ENCODE measurements at regions not wholly inside any gene's neighbourhood (a gene's known extent, or its start where the extent isn't known, plus 50 kb on each side); places are given as distances from the start of the nearest gene placed in this dataset.

DNA sequence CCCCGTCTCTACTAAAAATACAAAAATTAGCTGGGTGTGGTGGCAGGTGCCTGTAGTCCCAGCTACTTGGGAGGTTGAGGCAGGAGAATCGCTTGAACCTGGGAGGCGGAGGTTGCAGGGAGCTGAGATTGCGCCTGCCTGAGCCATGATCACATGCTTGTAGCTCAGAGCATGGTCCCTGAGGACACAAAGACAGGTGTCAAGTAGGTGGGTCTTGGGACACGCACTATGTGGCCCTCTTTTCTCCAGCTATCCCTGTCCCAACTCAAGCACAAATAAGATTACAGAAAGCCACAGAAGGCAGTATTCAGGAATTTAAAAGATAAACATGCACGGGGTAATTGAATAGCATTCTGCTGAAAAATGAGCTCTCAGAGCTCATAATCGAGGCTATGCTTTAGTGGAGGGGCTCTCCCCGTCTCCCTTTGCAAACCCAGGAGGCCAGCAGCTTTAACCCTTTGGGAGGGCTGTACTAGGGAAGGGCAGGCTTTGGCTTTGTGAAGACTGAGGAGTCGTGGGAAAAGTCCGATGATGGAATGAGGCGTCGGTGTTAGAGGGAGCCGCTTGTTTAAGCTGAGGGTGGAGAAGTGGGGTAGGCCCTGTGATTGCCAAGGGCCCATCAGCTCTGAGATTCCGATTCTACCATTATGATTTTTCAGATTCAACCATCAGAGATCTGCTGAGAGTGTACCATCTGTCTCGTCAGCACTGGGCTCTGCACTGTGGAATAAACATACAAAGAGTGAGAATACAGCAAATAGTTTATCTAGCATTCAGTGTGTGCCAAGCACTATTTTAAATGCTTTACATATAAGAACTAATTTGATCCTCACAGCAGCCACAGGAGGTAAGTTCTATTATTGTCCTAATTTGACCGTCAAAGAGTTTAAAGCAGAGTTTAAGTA lies 59.7 kb upstream of the CD34 start:
- Histone ChIP-seq H3K9me3 (ENCODE audit: control insufficient read depth in 1 of 2, insufficient read depth in 1 of 2, low read depth in 1 of 2, low read length in 2 of 2) (no peaks in the 10 kb centered on the region), H3K4me3 (replicated peaks in 1 of 2; ENCODE audit: low read depth in 1 of 2, low read length in 2 of 2) (no peak overlapping the region), H3K79me2 (ENCODE audit: insufficient read depth, low read length) (no peaks in the 10 kb centered on the region), H3K4me1 (ENCODE audit: control insufficient read depth in 1 of 2, insufficient read depth in 2 of 2, low read length in 2 of 2) (no peaks in the 10 kb centered on the region), H3K27me3 (ENCODE audit: insufficient read depth, low read length) (peaks cover 16% of the 10 kb centered on the region), H3K9me2 (ENCODE audit: insufficient read depth) (no peaks in the 10 kb centered on the region), H3K9ac (ENCODE audit: low read length) (no peak overlapping the region), H3K4me2 (ENCODE audit: low read length) (no peak overlapping the region), H3K36me3 (ENCODE audit: control insufficient read depth in 1 of 2, insufficient read depth in 2 of 2, low read length in 2 of 2) (no peaks in the 10 kb centered on the region), H2AFZ (ENCODE audit: low read depth, low read length, poor library complexity, severe bottlenecking) (no peak overlapping the region), H3K27ac (ENCODE audit: low read depth, low read length) (no peak overlapping the region), H4K20me1 (ENCODE audit: insufficient read depth) (no peaks in the 10 kb centered on the region)
- ChIA-PET RAD21 (ENCODE audit: low non-redundant PET in 1 of 2, low total read pairs in 2 of 2, uncharacterized antibody in 2 of 2, unreplicated experiment in 2 of 2) (no interaction called here), POLR2A (no interaction called here), CTCF (interaction anchor here (1.3 to 1.9 kb wide), 3 partner anchors 27 to 102 kb away, joined by 3 to 9 read pairs (median 3); no protein-coding TSS in a partner anchor)
- intact Hi-C loops (cut with micrococcal nuclease): no loop called here
- TF ChIP-seq, protein P1, sequence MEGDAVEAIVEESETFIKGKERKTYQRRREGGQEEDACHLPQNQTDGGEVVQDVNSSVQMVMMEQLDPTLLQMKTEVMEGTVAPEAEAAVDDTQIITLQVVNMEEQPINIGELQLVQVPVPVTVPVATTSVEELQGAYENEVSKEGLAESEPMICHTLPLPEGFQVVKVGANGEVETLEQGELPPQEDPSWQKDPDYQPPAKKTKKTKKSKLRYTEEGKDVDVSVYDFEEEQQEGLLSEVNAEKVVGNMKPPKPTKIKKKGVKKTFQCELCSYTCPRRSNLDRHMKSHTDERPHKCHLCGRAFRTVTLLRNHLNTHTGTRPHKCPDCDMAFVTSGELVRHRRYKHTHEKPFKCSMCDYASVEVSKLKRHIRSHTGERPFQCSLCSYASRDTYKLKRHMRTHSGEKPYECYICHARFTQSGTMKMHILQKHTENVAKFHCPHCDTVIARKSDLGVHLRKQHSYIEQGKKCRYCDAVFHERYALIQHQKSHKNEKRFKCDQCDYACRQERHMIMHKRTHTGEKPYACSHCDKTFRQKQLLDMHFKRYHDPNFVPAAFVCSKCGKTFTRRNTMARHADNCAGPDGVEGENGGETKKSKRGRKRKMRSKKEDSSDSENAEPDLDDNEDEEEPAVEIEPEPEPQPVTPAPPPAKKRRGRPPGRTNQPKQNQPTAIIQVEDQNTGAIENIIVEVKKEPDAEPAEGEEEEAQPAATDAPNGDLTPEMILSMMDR (IDR thresholded peaks at IDR 0.05 in 2 of 3, conservative IDR thresholded peaks at IDR 0.05 in 1 of 3; ENCODE audit: borderline replicate concordance in 1 of 3, insufficient read depth in 1 of 3, low read depth in 2 of 3, low read length in 2 of 3): no peak
- TF ChIP-seq MAX (IDR thresholded peaks at IDR 0.05): no peak
- TF ChIP-seq, protein P2, sequence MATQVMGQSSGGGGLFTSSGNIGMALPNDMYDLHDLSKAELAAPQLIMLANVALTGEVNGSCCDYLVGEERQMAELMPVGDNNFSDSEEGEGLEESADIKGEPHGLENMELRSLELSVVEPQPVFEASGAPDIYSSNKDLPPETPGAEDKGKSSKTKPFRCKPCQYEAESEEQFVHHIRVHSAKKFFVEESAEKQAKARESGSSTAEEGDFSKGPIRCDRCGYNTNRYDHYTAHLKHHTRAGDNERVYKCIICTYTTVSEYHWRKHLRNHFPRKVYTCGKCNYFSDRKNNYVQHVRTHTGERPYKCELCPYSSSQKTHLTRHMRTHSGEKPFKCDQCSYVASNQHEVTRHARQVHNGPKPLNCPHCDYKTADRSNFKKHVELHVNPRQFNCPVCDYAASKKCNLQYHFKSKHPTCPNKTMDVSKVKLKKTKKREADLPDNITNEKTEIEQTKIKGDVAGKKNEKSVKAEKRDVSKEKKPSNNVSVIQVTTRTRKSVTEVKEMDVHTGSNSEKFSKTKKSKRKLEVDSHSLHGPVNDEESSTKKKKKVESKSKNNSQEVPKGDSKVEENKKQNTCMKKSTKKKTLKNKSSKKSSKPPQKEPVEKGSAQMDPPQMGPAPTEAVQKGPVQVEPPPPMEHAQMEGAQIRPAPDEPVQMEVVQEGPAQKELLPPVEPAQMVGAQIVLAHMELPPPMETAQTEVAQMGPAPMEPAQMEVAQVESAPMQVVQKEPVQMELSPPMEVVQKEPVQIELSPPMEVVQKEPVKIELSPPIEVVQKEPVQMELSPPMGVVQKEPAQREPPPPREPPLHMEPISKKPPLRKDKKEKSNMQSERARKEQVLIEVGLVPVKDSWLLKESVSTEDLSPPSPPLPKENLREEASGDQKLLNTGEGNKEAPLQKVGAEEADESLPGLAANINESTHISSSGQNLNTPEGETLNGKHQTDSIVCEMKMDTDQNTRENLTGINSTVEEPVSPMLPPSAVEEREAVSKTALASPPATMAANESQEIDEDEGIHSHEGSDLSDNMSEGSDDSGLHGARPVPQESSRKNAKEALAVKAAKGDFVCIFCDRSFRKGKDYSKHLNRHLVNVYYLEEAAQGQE (IDR thresholded peaks at IDR 0.05; ENCODE audit: low read depth): no peak
- TF ChIP-seq SIN3A (IDR thresholded peaks at IDR 0.05; ENCODE audit: low read depth): no peak
- no peak for TF ChIP-seq TCF7L2 (IDR thresholded peaks at IDR 0.05; ENCODE audit: borderline replicate concordance, extremely low read depth, insufficient read depth, insufficient read length)
- no peak for TF ChIP-seq ZFX (IDR thresholded peaks at IDR 0.05)
- no peak for TF ChIP-seq YY1 (IDR thresholded peaks at IDR 0.05; ENCODE audit: extremely low read depth, insufficient replicate concordance, low read depth, low read length)
- TF ChIP-seq CEBPB (IDR thresholded peaks at IDR 0.05; ENCODE audit: low read depth): no peak
- BruUV-seq (replicated peaks): no TSS peak
- ATAC-seq (no peak), DNase-seq (ENCODE audit: low read depth, low spot score) (no peak)

Data from HCT116 (cell line).